HG03108 (cell line): ENCODE measurements at regions not wholly inside any gene's neighbourhood (a gene's known extent, or its start where the extent isn't known, plus 50 kb on each side); places are given as distances from the start of the nearest gene placed in this dataset.

ENCODE experiments used
- ATAC-seq: cut with Tn5 transposase; IDR thresholded peaks from one replicate; pipeline ENCODE4 v1.9.1; 2021; ENCODE audit warnings: moderate library complexity; ENCODE audit not compliant: unreplicated experiment

- ATAC-seq: no peak
Measured at GRCh38 chrX:10893976-10894375, 217.2 kb upstream of the HCCS start.

GRCh38 chrX:10897768-10898167, 213.4 kb upstream of the HCCS start:
- ATAC-seq: no peak

- no peak for ATAC-seq
Measured at GRCh38 chrX:10900585-10901289, 210.4 kb upstream of the HCCS start.

GRCh38 chrX:10901290-10901633, 209.9 kb upstream of the HCCS start:
- no peak for ATAC-seq

GRCh38 chrX:10902001-10902400, 209.1 kb upstream of the HCCS start:
- ATAC-seq: no peak

GRCh38 chrX:10903523-10903922, 207.6 kb upstream of the HCCS start:
- ATAC-seq: no peak

GRCh38 chrX:10904220-10904619, 206.9 kb upstream of the HCCS start:
- ATAC-seq: no peak

GRCh38 chrX:10906866-10907265, 204.3 kb upstream of the HCCS start:
- no peak for ATAC-seq

GRCh38 chrX:10922159-10922558, 189.0 kb upstream of the HCCS start:
- ATAC-seq: no peak

- ATAC-seq: no peak
Measured at GRCh38 chrX:10922835-10923234, 188.3 kb upstream of the HCCS start.

- ATAC-seq: no peak
Measured at GRCh38 chrX:10923466-10923865, 187.7 kb upstream of the HCCS start.

GRCh38 chrX:10926404-10926803, 184.7 kb upstream of the HCCS start:
- ATAC-seq: no peak

- no peak for ATAC-seq
Measured at GRCh38 chrX:10926891-10927290, 184.2 kb upstream of the HCCS start.

GRCh38 chrX:10929747-10930146, 181.4 kb upstream of the HCCS start:
- ATAC-seq: no peak

GRCh38 chrX:10930151-10930550, 181.0 kb upstream of the HCCS start:
- no peak for ATAC-seq

GRCh38 chrX:10931976-10932375, 179.2 kb upstream of the HCCS start:
- no peak for ATAC-seq

- ATAC-seq: no peak
Measured at GRCh38 chrX:10932842-10933440, 178.2 kb upstream of the HCCS start.

GRCh38 chrX:10935501-10935900, 175.6 kb upstream of the HCCS start:
- no peak for ATAC-seq

- no peak for ATAC-seq
Measured at GRCh38 chrX:10936976-10937375, 174.2 kb upstream of the HCCS start.

GRCh38 chrX:10938365-10938923, 172.7 kb upstream of the HCCS start:
- no peak for ATAC-seq

- ATAC-seq: no peak
Measured at GRCh38 chrX:10939424-10939823, 171.7 kb upstream of the HCCS start.

GRCh38 chrX:10944136-10944885, 166.8 kb upstream of the HCCS start:
- no peak for ATAC-seq
